Keratinocyte (primary cell): ENCODE measurements at regions not wholly inside any gene's neighbourhood (a gene's known extent, or its start where the extent isn't known, plus 50 kb on each side); places are given as distances from the start of the nearest gene placed in this dataset.

ENCODE experiments used
- DNase-seq: peaks from one replicate; pipeline ENCODE4 v3.0.0-alpha.2; 2011; ENCODE audit warnings: low read depth, missing footprints, low spot score
- FAIRE-seq: peaks from 2 replicates; lab custom pipeline; 2011; peaks lifted over from hg19 to GRCh38; lab: Jason Lieb, UNC
- H2AFZ ChIP-seq: 2 replicates; pipeline ENCODE4 v1.6.0; 2012; ENCODE audit warnings: low read length, control low read depth, inconsistent platforms; ENCODE audit not compliant: control insufficient read depth
- H3K27ac ChIP-seq: 2 replicates; pipeline ENCODE4 v1.5.1; 2011; ENCODE audit warnings: low read length; ENCODE audit not compliant: control insufficient read depth, insufficient read depth
- H3K27me3 ChIP-seq: 3 replicates; pipeline ENCODE4 v1.6.0; 2011; ENCODE audit warnings: low read length; ENCODE audit not compliant: control insufficient read depth, insufficient read depth; ENCODE audit errors: extremely low read depth
- H3K36me3 ChIP-seq, 2 experiments: 2 replicates in 1 of 2; 3 replicates in 1 of 2; pipeline ENCODE4 v1.5.1; 2011; ENCODE audit warnings: low read length in 2 of 2, mild to moderate bottlenecking in 1 of 2; ENCODE audit not compliant: control insufficient read depth in 2 of 2, insufficient read depth in 2 of 2; ENCODE audit errors: extremely low read depth in 1 of 2
- H3K4me1 ChIP-seq: 3 replicates; pipeline ENCODE4 v1.5.1; 2011; ENCODE audit warnings: low read length; ENCODE audit not compliant: control insufficient read depth, insufficient read depth; ENCODE audit errors: extremely low read depth
- H3K4me2 ChIP-seq: 3 replicates; pipeline ENCODE4 v1.6.0; 2011; ENCODE audit warnings: low read depth, low read length; ENCODE audit not compliant: control insufficient read depth, insufficient read depth; ENCODE audit errors: extremely low read depth
- H3K4me3 ChIP-seq, 3 experiments: fragments of 200-600 bp in 1 of 3; sonication (generic) in 1 of 3; 2 replicates in 2 of 3; 3 replicates in 1 of 3; pipeline ENCODE4 v1.5.1; 2011 to 2016; ENCODE audit warnings: low read length in 3 of 3, mild to moderate bottlenecking in 3 of 3, control low read depth in 2 of 3, inconsistent platforms in 1 of 3, low read depth in 1 of 3, mixed read lengths in 1 of 3, mixed run types in 1 of 3, moderate library complexity in 1 of 3; ENCODE audit not compliant: control insufficient read depth in 2 of 3, insufficient read depth in 2 of 3; ENCODE audit errors: extremely low read depth in 1 of 3
- H3K79me2 ChIP-seq: 2 replicates; pipeline ENCODE4 v1.6.0; 2012; ENCODE audit warnings: low read length; ENCODE audit not compliant: control insufficient read depth, insufficient read depth
- H3K9ac ChIP-seq: 3 replicates; pipeline ENCODE4 v1.6.0; 2011; ENCODE audit warnings: low read length; ENCODE audit not compliant: control insufficient read depth, insufficient read depth; ENCODE audit errors: extremely low read depth
- H3K9me1 ChIP-seq: 3 replicates; pipeline ENCODE4 v1.6.0; 2011; ENCODE audit warnings: low read length; ENCODE audit not compliant: control insufficient read depth, insufficient read depth; ENCODE audit errors: extremely low read depth
- H3K9me3 ChIP-seq: 2 replicates; pipeline ENCODE4 v1.5.1; 2012; ENCODE audit warnings: low read depth, low read length; ENCODE audit not compliant: control insufficient read depth
- H4K20me1 ChIP-seq: 3 replicates; pipeline ENCODE4 v1.6.0; 2011; ENCODE audit warnings: low read length; ENCODE audit not compliant: control insufficient read depth, insufficient read depth; ENCODE audit errors: extremely low read depth
- EZH2 ChIP-seq: IDR thresholded peaks from one replicate; pipeline ENCODE4 v1.6.1; 2012; ENCODE audit warnings: inconsistent platforms, mild to moderate bottlenecking, low read length, moderate library complexity
- dilution Hi-C: fragments of 300-500 bp; cut with MboI; formaldehyde crosslinking; loops from one replicate; pipeline ENCODE4 v1.7.0; 2020; ENCODE audit warnings: low sequenced_read_pairs; ENCODE audit not compliant: extremely low pct_ligation_motif_present
- TF ChIP-seq, protein P1 (sequence below), 3 experiments: IDR thresholded peaks in 1 of 3; conservative IDR thresholded peaks in 1 of 3; optimal IDR thresholded peaks in 1 of 3; 2 replicates in 2 of 3; 3 replicates in 1 of 3; pipeline versions ENCODE3 to v1.5.1; 2011; ENCODE audit warnings: low read length in 3 of 3, mild to moderate bottlenecking in 3 of 3, moderate library complexity in 2 of 3, control low read depth in 1 of 3, inconsistent platforms in 1 of 3; ENCODE audit not compliant: insufficient read depth in 2 of 3; ENCODE audit errors: extremely low read depth in 1 of 3

DNA sequence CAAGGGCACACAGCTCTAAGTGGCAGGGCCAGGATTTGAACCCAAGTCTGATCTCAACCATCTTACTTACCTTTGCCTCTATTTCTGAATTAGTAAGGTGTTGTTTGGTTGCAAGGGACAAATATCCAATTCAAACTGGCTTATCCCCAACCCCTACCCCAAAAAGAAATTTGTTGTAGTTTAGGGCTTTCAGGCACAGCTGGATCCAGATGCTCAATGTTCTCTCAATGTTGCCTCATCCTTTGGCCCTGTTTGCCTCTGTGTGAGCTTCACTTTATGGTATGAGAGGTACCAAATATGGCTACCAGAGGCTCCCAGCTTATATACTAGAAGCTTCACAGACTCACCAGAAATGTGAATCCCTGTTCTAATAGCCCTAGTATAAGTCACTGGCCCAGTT lies 499.9 kb downstream of the SHQ1 start:
- H3K9ac ChIP-seq: no peak overlapping the region
- no peak overlapping the region for H2AFZ ChIP-seq
- dilution Hi-C loops: no loop called here
- peaks cover 51% of the 10 kb centered on the region for H3K4me1 ChIP-seq
- no peaks in the 10 kb centered on the region for H3K27me3 ChIP-seq
- no peak for DNase-seq
- H3K9me3 ChIP-seq: no peaks in the 10 kb centered on the region
- H4K20me1 ChIP-seq: no peaks in the 10 kb centered on the region
- H3K79me2 ChIP-seq: no peaks in the 10 kb centered on the region
- FAIRE-seq: no peak
- no peaks in the 10 kb centered on the region for H3K36me3 ChIP-seq
- TF ChIP-seq, protein P1, sequence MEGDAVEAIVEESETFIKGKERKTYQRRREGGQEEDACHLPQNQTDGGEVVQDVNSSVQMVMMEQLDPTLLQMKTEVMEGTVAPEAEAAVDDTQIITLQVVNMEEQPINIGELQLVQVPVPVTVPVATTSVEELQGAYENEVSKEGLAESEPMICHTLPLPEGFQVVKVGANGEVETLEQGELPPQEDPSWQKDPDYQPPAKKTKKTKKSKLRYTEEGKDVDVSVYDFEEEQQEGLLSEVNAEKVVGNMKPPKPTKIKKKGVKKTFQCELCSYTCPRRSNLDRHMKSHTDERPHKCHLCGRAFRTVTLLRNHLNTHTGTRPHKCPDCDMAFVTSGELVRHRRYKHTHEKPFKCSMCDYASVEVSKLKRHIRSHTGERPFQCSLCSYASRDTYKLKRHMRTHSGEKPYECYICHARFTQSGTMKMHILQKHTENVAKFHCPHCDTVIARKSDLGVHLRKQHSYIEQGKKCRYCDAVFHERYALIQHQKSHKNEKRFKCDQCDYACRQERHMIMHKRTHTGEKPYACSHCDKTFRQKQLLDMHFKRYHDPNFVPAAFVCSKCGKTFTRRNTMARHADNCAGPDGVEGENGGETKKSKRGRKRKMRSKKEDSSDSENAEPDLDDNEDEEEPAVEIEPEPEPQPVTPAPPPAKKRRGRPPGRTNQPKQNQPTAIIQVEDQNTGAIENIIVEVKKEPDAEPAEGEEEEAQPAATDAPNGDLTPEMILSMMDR (optimal IDR thresholded peaks at IDR 0.05 in 1 of 3, IDR thresholded peaks at IDR 0.05 in 1 of 3, conservative IDR thresholded peaks at IDR 0.05 in 1 of 3; ENCODE audit: extremely low read depth in 1 of 3, insufficient read depth in 2 of 3, low read length in 3 of 3): no peak
- TF ChIP-seq EZH2: no peak
- no peak overlapping the region for H3K4me3 ChIP-seq
- no peak overlapping the region for H3K4me2 ChIP-seq
- H3K9me1 ChIP-seq: peaks cover 2% of the 10 kb centered on the region
- no peak overlapping the region for H3K27ac ChIP-seq

DNA sequence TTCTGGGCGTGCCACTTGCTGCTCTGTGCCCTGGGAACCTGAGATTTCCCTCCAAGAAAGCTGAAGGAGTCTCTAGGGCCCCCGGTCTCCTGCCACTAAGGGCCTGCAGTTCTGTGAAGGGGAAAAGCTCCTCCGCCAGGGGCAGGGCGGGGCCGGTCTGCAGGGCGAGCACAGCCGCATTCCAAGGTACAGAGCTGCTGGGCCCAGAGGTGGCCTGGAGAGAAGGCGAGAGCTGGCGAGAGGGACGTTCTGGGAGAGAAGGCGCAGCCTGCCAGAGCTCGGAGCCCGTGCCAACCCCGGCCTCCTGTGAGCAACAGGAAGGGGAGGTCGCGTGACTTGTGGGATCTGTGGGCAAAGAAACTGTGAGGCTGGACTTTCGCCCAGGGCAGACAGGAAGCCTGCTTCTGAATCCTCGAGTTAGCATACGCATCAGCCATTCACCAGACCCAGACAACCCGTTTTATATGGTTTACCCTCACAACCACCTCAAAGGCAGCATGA lies 500.4 kb downstream of the SHQ1 start:
- H3K9me1 ChIP-seq: no peaks in the 10 kb centered on the region
- H3K27me3 ChIP-seq: no peaks in the 10 kb centered on the region
- no peaks in the 10 kb centered on the region for H4K20me1 ChIP-seq
- peak overlapping the region; percentile 38 for H2AFZ ChIP-seq
- DNase-seq: peak; percentile 30
- peak overlapping the region; percentile 17 for H3K4me2 ChIP-seq
- dilution Hi-C loops: no loop called here
- H3K9ac ChIP-seq: no peak overlapping the region
- FAIRE-seq: peak; percentile 73
- H3K4me1 ChIP-seq: peaks cover 53% of the 10 kb centered on the region
- no peak overlapping the region for H3K27ac ChIP-seq
- TF ChIP-seq EZH2: no peak
- TF ChIP-seq, protein P1 (optimal IDR thresholded peaks at IDR 0.05 in 1 of 3, IDR thresholded peaks at IDR 0.05 in 1 of 3, conservative IDR thresholded peaks at IDR 0.05 in 1 of 3; ENCODE audit: extremely low read depth in 1 of 3, insufficient read depth in 2 of 3, low read length in 3 of 3): peak in 2 of 3 experiments; percentile 22 to 23
- no peak overlapping the region for H3K4me3 ChIP-seq
- H3K79me2 ChIP-seq: no peaks in the 10 kb centered on the region
- no peaks in the 10 kb centered on the region for H3K36me3 ChIP-seq
- H3K9me3 ChIP-seq: no peaks in the 10 kb centered on the region
